ENCODE measurements at regions not wholly inside any gene's neighbourhood (a gene's known extent, or its start where the extent isn't known, plus 50 kb on each side); places are given as distances from the start of the nearest gene placed in this dataset.

- TF ChIP-seq CTCF (IDR thresholded peaks at IDR 0.05) = no peak
Observed at GRCh38 chr15:72855791-72856190, 72.2 kb upstream of the ADPGK start.

- no peak for TF ChIP-seq CTCF (IDR thresholded peaks at IDR 0.05)
Observed at GRCh38 chr15:72852273-72852672, 68.7 kb upstream of the ADPGK start.

GRCh38 chr15:72851586-72851985 lies 68.0 kb upstream of the ADPGK start:
- TF ChIP-seq CTCF (IDR thresholded peaks at IDR 0.05) = no peak

GRCh38 chr15:72850833-72851232 lies 67.3 kb upstream of the ADPGK start:
- TF ChIP-seq CTCF (IDR thresholded peaks at IDR 0.05) = no peak

GRCh38 chr15:72847806-72848205 lies 64.2 kb upstream of the ADPGK start:
- no peak for TF ChIP-seq CTCF (IDR thresholded peaks at IDR 0.05)

GRCh38 chr15:72847033-72847432 lies 63.5 kb upstream of the ADPGK start:
- no peak for TF ChIP-seq CTCF (IDR thresholded peaks at IDR 0.05)

- no peak for TF ChIP-seq CTCF (IDR thresholded peaks at IDR 0.05)
Observed at GRCh38 chr15:72845981-72846383, 62.4 kb upstream of the ADPGK start.

GRCh38 chr15:72844067-72844466 lies 60.5 kb upstream of the ADPGK start:
- TF ChIP-seq CTCF (IDR thresholded peaks at IDR 0.05) = no peak
